GM20000 (cell line): ENCODE measurements at regions not wholly inside any gene's neighbourhood (a gene's known extent, or its start where the extent isn't known, plus 50 kb on each side); places are given as distances from the start of the nearest gene placed in this dataset.
A peak's percentile ranks its signal among the peaks of the same experiment; 100 is the strongest.
"Not testable (repeated sequence)": the region's sequence is repeated elsewhere in the genome, so short reads cannot be mapped to it uniquely, and the experiment has no call there.

Source experiments
- DNase-seq: peaks from one replicate; pipeline ENCODE4 v3.0.0; 2012; ENCODE audit warnings: low spot score
- TF ChIP-seq, protein P1 (sequence below): IDR thresholded peaks from 2 replicates; pipeline ENCODE4 v1.5.1; 2012; ENCODE audit warnings: mild to moderate bottlenecking, control low read depth; ENCODE audit errors: extremely low read depth, missing control alignments

DNA sequence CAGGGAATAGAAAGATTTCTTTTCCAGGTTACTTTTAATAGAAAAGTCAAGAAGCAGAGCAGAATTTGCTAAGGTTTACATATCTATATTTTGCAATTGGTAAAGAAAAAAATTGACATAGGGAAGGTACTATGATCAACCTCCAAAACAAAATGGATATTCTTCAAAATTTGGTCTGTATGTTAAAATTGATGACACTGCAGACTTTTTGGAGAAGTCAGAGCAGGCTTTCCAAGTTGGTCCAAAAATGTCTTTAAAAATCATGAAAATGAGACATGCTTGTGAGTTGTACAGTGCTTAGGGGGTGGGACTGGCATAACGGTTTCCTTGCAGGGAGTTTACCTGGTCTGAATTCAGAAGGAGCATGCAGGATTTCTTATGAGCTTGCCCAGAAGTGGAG lies 77.0 kb downstream of the TFPI2 start:
- TF ChIP-seq, protein P1, sequence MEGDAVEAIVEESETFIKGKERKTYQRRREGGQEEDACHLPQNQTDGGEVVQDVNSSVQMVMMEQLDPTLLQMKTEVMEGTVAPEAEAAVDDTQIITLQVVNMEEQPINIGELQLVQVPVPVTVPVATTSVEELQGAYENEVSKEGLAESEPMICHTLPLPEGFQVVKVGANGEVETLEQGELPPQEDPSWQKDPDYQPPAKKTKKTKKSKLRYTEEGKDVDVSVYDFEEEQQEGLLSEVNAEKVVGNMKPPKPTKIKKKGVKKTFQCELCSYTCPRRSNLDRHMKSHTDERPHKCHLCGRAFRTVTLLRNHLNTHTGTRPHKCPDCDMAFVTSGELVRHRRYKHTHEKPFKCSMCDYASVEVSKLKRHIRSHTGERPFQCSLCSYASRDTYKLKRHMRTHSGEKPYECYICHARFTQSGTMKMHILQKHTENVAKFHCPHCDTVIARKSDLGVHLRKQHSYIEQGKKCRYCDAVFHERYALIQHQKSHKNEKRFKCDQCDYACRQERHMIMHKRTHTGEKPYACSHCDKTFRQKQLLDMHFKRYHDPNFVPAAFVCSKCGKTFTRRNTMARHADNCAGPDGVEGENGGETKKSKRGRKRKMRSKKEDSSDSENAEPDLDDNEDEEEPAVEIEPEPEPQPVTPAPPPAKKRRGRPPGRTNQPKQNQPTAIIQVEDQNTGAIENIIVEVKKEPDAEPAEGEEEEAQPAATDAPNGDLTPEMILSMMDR, result no peak
- no peak for DNase-seq

DNA sequence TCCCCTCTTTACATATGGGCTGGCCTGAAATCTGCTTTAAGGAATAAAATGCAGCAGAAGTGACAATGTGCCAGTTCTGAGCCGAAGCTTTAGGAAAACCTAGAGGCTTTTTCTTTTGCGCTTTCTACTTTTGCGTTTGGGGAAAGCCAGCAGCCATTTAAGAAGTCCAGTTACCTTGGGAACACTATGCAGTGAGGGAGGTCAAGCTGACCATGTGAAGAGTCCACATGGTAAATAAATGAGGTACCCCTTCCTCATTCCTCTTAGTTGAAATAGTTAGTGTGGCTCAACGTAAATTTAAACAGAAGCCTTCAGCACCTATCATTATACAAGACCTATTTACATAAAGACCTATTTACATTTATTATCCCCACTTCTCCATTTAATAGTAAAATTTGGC lies 78.5 kb downstream of the TFPI2 start:
- TF ChIP-seq, protein P1, result no peak

DNA sequence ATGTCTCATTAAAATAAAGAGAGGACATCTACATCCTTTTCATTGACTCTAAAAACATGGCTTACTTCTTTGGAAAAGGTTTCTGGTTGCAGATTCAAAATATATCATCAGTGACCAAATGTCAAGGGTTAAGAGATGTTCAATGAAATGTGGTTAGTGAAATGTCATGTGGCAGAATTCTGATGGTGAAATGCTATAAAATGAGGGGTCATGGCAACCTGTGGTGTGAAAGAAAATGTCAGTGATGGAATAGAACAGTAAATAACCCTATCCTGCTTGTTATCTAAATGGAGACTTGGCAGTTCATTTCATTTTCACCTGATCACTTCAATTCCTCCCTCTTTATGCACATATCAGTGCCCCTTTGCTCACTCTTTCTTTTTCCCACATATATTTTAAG lies 79.4 kb downstream of the TFPI2 start:
- TF ChIP-seq, protein P1, result no peak
- no peak for DNase-seq

More for the DNA sequence above, 78.5 kb downstream of the TFPI2 start:
- no peak for DNase-seq

DNA sequence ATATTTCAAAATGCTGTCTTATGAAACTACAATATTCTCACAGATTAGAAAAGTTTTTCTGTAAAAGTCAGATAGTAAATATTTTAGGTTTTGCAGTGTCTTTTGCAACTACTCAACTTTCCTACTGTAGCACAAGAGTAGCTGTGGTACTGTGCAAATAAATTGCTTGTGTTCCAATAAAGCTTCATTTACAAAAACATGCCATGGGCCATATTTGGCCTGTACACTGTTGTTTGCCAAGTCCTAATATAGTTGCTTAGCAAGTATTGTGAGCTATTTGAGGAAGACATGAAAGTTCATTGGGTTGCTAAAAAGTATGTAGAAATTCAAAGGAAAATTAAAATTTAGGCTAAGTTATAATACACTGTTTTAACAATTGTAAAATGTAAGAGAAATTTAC lies 80.0 kb downstream of the TFPI2 start:
- no peak for DNase-seq
- TF ChIP-seq, protein P1, result no peak

DNA sequence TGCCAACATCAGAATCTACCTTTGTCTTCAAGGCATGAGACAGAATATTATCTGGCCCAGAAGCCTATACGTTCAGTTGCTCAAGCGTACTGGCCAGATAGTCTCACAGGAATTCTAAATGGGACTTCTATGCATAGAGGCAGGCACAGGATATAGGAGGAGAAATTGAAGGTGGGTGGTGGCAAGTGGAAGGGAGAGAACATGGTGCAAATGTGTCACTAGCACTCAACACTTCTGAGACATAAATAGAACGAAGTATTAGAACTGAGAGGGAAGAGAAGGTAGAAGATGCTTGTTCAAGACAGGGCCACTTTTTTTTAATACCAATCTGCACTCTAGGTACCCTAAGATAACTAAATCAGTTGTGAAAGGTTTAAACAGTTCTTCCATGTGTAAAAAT lies 85.8 kb downstream of the TFPI2 start:
- TF ChIP-seq, protein P1, result no peak

DNA sequence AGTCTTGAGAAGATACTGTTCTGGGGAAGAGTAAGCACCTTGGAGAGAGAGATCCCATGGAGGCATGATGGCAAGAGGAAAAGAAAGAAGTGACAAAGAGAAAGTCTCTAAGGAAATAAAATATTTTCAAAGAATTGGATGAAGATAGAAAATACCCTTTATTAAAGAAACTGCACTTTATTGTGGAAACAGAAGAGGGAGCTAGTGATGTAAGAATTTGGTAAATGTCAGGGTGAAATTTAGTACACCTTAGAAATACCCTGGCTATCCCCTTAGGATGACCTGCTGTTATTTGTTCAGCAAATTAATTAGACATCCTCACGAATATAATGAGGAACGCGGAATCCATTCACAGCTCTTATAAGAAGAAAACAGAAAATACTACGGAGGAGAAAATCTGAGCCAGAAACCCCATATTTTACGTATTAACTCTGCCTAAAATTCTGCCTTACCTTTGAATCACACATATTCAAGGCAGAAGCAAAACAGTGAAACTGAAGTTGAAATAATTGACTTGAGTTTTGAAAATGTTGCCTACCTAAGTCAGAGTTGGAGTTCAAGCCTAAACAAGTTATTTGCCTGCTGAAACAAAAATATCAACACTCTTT lies 90.7 kb downstream of the TFPI2 start:
- peak; percentile 22 for DNase-seq
- TF ChIP-seq, protein P1, result peak; percentile 47

More for the DNA sequence above, 85.8 kb downstream of the TFPI2 start:
- no peak for DNase-seq

DNA sequence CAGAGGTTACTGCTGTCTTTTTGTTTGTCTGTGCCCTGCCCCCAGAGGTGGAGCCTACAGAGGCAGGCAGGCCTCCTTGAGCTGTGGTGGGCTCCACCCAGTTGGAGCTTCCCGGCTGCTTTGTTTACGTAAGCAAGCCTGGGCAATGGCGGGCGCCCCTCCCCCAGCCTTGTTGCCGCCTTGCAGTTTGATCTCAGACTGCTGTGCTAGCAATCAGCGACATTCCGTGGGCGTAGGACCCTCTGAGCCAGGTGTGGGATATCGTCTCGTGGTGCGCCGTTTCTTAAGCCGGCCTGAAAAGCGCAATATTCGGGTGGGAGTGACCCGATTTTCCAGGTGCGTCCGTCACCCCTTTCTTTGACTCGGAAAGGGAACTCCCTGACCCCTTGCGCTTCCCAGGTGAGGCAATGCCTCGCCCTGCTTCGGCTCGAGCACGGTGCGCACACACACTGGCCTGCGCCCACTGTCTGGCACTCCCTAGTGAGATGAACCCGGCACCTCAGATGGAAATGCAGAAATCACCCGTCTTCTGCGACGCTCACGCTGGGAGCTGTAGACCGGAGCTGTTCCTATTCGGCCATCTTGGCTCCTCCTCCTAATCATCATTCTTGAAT lies 97.4 kb downstream of the TFPI2 start:
- DNase-seq, result not testable (repeated sequence)

DNA sequence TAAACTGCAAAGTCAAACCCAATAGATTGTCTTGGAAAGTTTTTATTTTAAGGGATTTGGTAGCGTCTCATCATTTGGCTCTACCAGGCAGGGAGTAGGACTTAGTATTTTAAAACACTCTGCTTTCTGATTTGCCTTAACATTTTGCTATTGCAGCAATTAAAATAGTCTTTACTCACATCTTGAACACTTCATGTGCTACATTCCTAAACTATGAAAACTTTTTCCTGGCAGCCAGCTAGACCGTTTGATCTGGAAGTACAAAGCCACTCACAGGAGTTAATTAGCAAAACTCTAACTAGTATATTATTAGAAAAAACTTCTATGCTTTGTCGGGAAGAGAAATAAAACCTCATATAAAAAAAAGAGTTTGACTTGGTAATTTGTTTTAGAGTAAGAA lies 111.4 kb downstream of the TFPI2 start:
- DNase-seq, result no peak
- TF ChIP-seq, protein P1, result no peak
